Prostate gland (tissue), 2 donors: ENCODE measurements at regions not wholly inside any gene's neighbourhood (a gene's known extent, or its start where the extent isn't known, plus 50 kb on each side); places are given as distances from the start of the nearest gene placed in this dataset.

Experiments used
- CTCF ChIP-seq, 4 experiments: fragments of 200-600 bp in 2 of 4; fragments of 450-650 bp in 2 of 4; sonication (generic) in 2 of 4; IDR thresholded peaks; 1 replicate in 3 of 4; 2 replicates in 1 of 4; pipeline ENCODE4 v1.5.1; 2016 to 2019; ENCODE audit warnings: antibody characterized with exemption in 4 of 4, mild to moderate bottlenecking in 2 of 4, moderate library complexity in 2 of 4
- POLR2A ChIP-seq: fragments of 450-650 bp; IDR thresholded peaks from one replicate; pipeline ENCODE4 v1.6.1; 2016; ENCODE audit warnings: antibody characterized with exemption, mild to moderate bottlenecking
- POLR2AphosphoS5 ChIP-seq: sonication (generic); formaldehyde crosslinking; IDR thresholded peaks from one replicate; pipeline ENCODE4 v1.6.1; 2017; ENCODE audit warnings: antibody characterized with exemption

- TF ChIP-seq CTCF (IDR thresholded peaks at IDR 0.05) (no peak), POLR2A (no peak), POLR2AphosphoS5 (no peak)
Measured at GRCh38 chr14:41037388-41037787, 569.3 kb upstream of the LRFN5 start.
